Left ventricle myocardium inferior (tissue), 1 donor: ENCODE measurements at regions not wholly inside any gene's neighbourhood (a gene's known extent, or its start where the extent isn't known, plus 50 kb on each side); places are given as distances from the start of the nearest gene placed in this dataset.

ENCODE experiments used
- DNase-seq: peaks from one replicate; pipeline ENCODE4 v3.0.0-alpha.2; 2020
- H3K27ac ChIP-seq: fragments of 200-600 bp; replicated peaks from 2 replicates; pipeline ENCODE4 v1.8.0; 2021
- H3K27me3 ChIP-seq: fragments of 200-600 bp; 2 replicates; pipeline ENCODE4 v1.8.0; 2021; ENCODE audit warnings: low read depth
- H3K36me3 ChIP-seq: fragments of 200-600 bp; 2 replicates; pipeline ENCODE4 v1.8.0; 2021
- H3K4me1 ChIP-seq: fragments of 200-600 bp; 2 replicates; pipeline ENCODE4 v1.8.0; 2021
- H3K4me3 ChIP-seq: fragments of 200-600 bp; 2 replicates; pipeline ENCODE4 v1.8.0; 2021; ENCODE audit warnings: mild to moderate bottlenecking, moderate library complexity
- H3K9me3 ChIP-seq: fragments of 200-600 bp; replicated peaks from 2 replicates; pipeline ENCODE4 v1.8.0; 2021
- CTCF ChIP-seq: fragments of 200-600 bp; IDR thresholded peaks from 2 replicates; pipeline ENCODE4 v1.8.0; 2021; ENCODE audit warnings: antibody characterized with exemption, mild to moderate bottlenecking, borderline replicate concordance
- intact Hi-C: fragments of 100-400 bp; cut with micrococcal nuclease; formaldehyde crosslinking; loops from one replicate; pipeline ENCODE4 v1.11.0; 2022
- donor health status: DM: no; HTN: yes; CAD: no; lungs with severe emphysema.

GRCh38 chr9:79857188-79857587, 285.4 kb downstream of the TLE4 start:
- Histone ChIP-seq H3K4me3 (no peak overlapping the region), H3K27ac (no peak overlapping the region), H3K4me1 (no peaks in the 10 kb centered on the region), H3K36me3 (no peaks in the 10 kb centered on the region), H3K27me3 (no peaks in the 10 kb centered on the region), H3K9me3 (peaks cover 4% of the 10 kb centered on the region)
- intact Hi-C loops, result no loop called here
- DNase-seq, result no peak
- no peak for TF ChIP-seq CTCF

GRCh38 chr9:79847074-79847473, 275.3 kb downstream of the TLE4 start:
- intact Hi-C loops, result no loop called here
- no peak for TF ChIP-seq CTCF

GRCh38 chr9:79829566-79830302, 258.0 kb downstream of the TLE4 start:
- no peak overlapping the region for H3K27ac ChIP-seq
- no peaks in the 10 kb centered on the region for H3K4me1 ChIP-seq
- TF ChIP-seq CTCF, result no peak
- H3K4me3 ChIP-seq, result no peak overlapping the region
- intact Hi-C loops, result no loop called here
- no peaks in the 10 kb centered on the region for H3K9me3 ChIP-seq
- H3K36me3 ChIP-seq, result no peaks in the 10 kb centered on the region
- H3K27me3 ChIP-seq, result peaks cover 2% of the 10 kb centered on the region
- no peak for DNase-seq

More at GRCh38 chr9:79847074-79847473, 275.3 kb downstream of the TLE4 start:
- peaks cover 8% of the 10 kb centered on the region for H3K27me3 ChIP-seq
- H3K27ac ChIP-seq, result no peak overlapping the region
- no peak overlapping the region for H3K4me3 ChIP-seq
- H3K4me1 ChIP-seq, result no peaks in the 10 kb centered on the region
- no peak for DNase-seq
- peaks cover 35% of the 10 kb centered on the region for H3K9me3 ChIP-seq
- H3K36me3 ChIP-seq, result no peaks in the 10 kb centered on the region

GRCh38 chr9:79824265-79824664, 252.5 kb downstream of the TLE4 start:
- TF ChIP-seq CTCF, result no peak
- Histone ChIP-seq H3K4me3 (no peak overlapping the region), H3K27ac (no peak overlapping the region), H3K9me3 (no peaks in the 10 kb centered on the region), H3K27me3 (peaks cover 43% of the 10 kb centered on the region), H3K4me1 (no peaks in the 10 kb centered on the region), H3K36me3 (no peaks in the 10 kb centered on the region)
- DNase-seq, result no peak
- intact Hi-C loops, result no loop called here

GRCh38 chr9:79817438-79818004, 245.8 kb downstream of the TLE4 start:
- DNase-seq, result no peak

More at GRCh38 chr9:79817438-79818004, 245.8 kb downstream of the TLE4 start:
- no peak overlapping the region for H3K4me3 ChIP-seq
- no peaks in the 10 kb centered on the region for H3K9me3 ChIP-seq
- no peak overlapping the region for H3K27ac ChIP-seq
- intact Hi-C loops, result no loop called here
- peaks cover 57% of the 10 kb centered on the region for H3K27me3 ChIP-seq
- H3K4me1 ChIP-seq, result peaks cover 7% of the 10 kb centered on the region
- no peaks in the 10 kb centered on the region for H3K36me3 ChIP-seq
- TF ChIP-seq CTCF, result no peak
